ENCODE measurements at regions not wholly inside any gene's neighbourhood (a gene's known extent, or its start where the extent isn't known, plus 50 kb on each side); places are given as distances from the start of the nearest gene placed in this dataset.

DNA sequence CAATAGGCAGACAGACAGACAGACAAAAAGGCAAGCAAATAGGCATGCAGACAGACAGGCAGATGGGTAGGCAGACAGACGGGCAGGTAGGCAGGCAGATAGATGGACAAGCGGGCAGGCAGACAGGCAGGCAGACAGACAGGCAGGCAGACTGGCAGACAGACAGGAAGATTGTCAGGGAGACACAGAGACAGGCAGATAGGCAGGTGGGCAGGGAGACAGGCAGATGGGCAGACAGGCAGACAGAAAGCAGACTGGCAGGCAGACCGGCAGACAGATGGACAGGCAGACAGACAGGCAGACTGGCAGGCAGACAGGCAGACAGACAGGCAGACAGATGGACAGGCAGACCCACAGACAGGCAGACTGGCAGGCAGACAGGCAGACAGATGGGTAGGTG, 70.3 kb upstream of the MYL10 start:
- TF ChIP-seq, protein P1, sequence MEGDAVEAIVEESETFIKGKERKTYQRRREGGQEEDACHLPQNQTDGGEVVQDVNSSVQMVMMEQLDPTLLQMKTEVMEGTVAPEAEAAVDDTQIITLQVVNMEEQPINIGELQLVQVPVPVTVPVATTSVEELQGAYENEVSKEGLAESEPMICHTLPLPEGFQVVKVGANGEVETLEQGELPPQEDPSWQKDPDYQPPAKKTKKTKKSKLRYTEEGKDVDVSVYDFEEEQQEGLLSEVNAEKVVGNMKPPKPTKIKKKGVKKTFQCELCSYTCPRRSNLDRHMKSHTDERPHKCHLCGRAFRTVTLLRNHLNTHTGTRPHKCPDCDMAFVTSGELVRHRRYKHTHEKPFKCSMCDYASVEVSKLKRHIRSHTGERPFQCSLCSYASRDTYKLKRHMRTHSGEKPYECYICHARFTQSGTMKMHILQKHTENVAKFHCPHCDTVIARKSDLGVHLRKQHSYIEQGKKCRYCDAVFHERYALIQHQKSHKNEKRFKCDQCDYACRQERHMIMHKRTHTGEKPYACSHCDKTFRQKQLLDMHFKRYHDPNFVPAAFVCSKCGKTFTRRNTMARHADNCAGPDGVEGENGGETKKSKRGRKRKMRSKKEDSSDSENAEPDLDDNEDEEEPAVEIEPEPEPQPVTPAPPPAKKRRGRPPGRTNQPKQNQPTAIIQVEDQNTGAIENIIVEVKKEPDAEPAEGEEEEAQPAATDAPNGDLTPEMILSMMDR (IDR thresholded peaks at IDR 0.05; ENCODE audit: insufficient read depth, low read depth, low read length) = no peak
- no peak overlapping the region for H3K4me3 ChIP-seq (ENCODE audit: low read depth, low read length)
- DNase-seq (ENCODE audit: low read depth) = no peak

DNA sequence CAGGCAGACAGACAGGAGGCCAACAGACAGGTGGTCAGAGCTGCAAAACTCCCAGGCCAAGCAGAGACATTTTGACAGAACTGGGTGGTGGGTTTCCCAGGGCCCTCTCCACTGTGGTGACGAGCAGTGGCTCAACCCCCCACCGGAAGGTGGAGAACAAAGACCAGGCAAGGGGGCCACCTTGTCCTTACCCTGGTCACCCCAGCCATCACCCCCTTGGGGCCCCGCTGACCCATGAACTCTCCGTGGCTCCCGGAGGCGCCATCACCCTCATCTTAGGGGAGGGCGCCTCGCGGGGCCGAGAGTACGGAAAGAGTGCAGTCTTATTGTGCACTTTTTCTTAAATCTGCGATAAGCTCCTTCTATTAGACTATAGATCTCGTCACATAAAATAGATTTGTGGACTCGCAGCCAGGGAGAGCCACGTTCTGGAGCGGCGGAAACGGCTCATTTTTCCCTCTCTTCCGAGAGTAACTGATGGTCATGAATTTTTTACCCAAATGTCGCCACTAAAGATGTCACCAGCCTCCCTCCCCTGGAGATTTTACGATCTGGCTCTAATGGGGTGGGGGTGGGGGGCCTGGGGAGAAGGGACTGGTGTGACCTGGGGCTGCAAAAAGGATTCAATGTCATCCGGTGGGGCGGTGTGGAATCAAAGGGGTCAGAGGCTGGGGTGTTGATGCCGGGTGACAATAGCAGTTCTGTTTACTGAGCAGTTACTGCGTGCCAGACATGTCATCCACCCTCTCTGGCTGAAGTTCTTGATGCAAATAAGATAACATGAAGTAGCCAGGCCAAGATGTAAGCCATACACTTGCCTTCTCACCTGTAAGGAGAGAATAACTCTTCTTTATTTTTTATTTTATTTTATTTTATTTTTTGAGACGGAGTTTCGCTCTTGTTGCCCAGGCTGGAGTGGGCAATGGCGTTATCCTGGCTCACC, 71.1 kb upstream of the MYL10 start:
- DNase-seq (ENCODE audit: low read depth) = no peak
- no peak overlapping the region for H3K4me3 ChIP-seq (ENCODE audit: low read depth, low read length)
- TF ChIP-seq, protein P1 (IDR thresholded peaks at IDR 0.05; ENCODE audit: insufficient read depth, low read depth, low read length) = no peak

DNA sequence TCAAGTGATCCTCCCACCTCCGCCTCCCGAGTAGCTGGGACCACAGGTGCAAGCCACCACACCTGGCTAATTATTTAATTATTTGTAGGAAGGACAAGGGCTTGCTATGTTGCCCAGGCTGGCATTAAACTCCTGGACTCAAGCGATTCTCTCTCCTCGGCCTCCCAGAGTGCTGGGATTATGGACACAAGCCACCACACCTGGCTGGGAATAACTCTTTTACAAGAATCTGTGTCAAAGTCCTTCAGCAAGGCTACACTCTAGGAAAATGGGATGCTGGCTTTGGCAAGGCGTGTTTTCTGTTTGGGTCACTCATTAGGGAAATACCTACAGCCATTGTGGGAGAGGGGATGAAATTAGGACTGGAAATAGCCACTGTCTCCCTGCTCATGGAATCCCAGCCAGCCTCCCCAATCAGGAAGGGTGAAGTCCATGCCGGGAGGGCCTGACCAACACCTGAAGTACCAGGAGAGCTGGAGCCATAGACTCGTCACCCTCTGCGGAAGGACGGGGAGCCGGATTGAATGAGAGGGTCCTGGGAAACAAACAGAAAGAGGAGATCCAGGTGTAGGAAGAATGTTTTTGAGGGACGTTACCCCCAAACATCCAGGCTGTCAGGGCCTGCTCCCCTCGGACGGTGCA, 72.2 kb upstream of the MYL10 start:
- no peak overlapping the region for H3K4me3 ChIP-seq (ENCODE audit: low read depth, low read length)
- DNase-seq (ENCODE audit: low read depth) = no peak
- TF ChIP-seq, protein P1 (IDR thresholded peaks at IDR 0.05; ENCODE audit: insufficient read depth, low read depth, low read length) = no peak

- no peak overlapping the region for H3K4me3 ChIP-seq (ENCODE audit: low read depth, low read length)
- DNase-seq (ENCODE audit: low read depth) = peak; percentile 41
- TF ChIP-seq, protein P1 (IDR thresholded peaks at IDR 0.05; ENCODE audit: insufficient read depth, low read depth, low read length) = peak; percentile 19
Measured at GRCh38 chr7:101702362-101702850, 73.3 kb upstream of the MYL10 start.

- DNase-seq (ENCODE audit: low read depth) = peak; percentile 22
- TF ChIP-seq, protein P1 (IDR thresholded peaks at IDR 0.05; ENCODE audit: insufficient read depth, low read depth, low read length) = no peak
- no peak overlapping the region for H3K4me3 ChIP-seq (ENCODE audit: low read depth, low read length)
Measured at GRCh38 chr7:101705331-101705730, 76.2 kb upstream of the MYL10 start.

DNA sequence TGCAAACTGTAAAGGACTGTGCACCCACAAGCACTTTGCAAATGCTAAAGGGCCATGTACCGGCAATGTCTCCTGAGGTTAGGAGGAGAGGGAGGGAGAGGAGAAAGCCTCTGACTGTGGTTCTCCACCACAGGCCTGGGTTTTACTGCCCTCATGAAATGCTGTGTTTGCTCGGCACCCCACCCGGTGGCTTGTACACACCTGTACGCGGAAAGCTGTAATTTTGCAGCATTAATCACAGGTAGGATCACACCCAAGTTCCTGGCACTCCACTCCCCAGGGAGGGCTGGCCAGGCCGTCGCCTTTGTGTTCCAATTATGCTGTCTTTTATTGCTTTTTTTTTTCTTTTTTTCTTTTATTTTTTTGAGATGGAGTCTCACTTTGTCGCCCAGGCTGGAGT, 78.5 kb upstream of the MYL10 start:
- no peak for DNase-seq (ENCODE audit: low read depth)
- TF ChIP-seq, protein P1 (IDR thresholded peaks at IDR 0.05; ENCODE audit: insufficient read depth, low read depth, low read length) = no peak
- H3K4me3 ChIP-seq (ENCODE audit: low read depth, low read length) = no peak overlapping the region
